ENCODE measurements at regions not wholly inside any gene's neighbourhood (a gene's known extent, or its start where the extent isn't known, plus 50 kb on each side); places are given as distances from the start of the nearest gene placed in this dataset.

DNA sequence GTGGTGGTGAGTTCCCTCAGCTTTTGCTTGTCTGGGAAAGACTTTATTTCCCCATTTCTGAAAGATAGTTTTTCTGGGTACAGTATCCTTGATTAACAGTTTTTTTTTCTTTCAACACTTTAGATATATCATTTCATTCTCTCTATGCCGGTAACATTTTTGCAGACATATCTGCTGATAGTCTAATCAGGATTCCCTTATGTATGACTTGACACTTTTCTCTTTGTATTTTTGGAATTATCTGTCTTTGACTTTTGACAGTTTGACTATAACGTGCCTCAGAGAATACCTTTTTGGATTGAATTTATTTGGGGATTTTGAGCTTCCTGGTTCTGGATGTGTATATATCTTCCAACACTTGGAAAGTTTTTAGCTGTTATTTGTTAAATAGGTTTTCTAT lies 234.8 kb upstream of the PRICKLE1 start:
- TF ChIP-seq, protein P1, sequence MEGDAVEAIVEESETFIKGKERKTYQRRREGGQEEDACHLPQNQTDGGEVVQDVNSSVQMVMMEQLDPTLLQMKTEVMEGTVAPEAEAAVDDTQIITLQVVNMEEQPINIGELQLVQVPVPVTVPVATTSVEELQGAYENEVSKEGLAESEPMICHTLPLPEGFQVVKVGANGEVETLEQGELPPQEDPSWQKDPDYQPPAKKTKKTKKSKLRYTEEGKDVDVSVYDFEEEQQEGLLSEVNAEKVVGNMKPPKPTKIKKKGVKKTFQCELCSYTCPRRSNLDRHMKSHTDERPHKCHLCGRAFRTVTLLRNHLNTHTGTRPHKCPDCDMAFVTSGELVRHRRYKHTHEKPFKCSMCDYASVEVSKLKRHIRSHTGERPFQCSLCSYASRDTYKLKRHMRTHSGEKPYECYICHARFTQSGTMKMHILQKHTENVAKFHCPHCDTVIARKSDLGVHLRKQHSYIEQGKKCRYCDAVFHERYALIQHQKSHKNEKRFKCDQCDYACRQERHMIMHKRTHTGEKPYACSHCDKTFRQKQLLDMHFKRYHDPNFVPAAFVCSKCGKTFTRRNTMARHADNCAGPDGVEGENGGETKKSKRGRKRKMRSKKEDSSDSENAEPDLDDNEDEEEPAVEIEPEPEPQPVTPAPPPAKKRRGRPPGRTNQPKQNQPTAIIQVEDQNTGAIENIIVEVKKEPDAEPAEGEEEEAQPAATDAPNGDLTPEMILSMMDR (IDR thresholded peaks at IDR 0.05; ENCODE audit: low read depth, low read length, missing control alignments), result no peak
- DNase-seq (ENCODE audit: low read depth), result no peak
- no peak overlapping the region for H3K4me3 ChIP-seq (ENCODE audit: low read depth, low read length)

DNA sequence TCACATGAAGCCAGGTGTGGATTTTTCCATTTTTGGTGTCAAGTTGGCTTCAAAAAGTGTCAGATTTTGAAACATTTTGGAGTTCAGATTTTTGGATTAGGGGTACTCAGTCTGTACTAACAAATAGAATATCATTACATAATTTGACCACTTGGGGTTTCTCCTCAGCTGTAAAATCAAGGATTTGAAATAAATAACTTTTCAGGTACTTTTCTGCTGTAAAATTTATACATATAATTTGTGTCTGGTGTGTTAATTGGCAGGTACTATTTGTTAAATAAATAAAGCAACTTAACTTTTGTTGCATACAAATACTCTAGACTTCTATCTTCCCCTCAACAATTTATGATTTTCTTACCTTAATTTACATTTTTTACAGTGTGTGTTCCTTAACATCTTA lies 234.1 kb upstream of the PRICKLE1 start:
- H3K4me3 ChIP-seq (ENCODE audit: low read depth, low read length), result no peak overlapping the region
- no peak for DNase-seq (ENCODE audit: low read depth)
- TF ChIP-seq, protein P1 (IDR thresholded peaks at IDR 0.05; ENCODE audit: low read depth, low read length, missing control alignments), result no peak

DNA sequence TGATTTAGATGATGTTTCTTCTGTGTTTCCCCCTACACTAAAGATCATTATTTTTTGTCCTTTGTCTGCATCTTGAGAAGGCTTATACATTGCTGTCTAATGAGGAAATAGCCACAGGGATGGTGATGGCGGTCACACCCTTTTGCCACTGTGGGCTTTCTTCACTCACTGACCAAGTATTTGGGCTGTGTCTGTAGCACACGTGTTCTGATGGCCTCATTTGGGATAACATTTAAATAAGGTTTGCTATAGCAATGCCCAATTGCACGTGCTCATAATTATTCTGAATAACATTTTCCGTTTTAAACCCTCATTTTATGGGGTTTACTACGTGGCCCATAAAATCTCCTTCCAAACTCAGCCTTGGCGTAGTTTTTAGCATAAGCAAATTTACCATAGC lies 230.3 kb upstream of the PRICKLE1 start:
- H3K4me3 ChIP-seq (ENCODE audit: low read depth, low read length), result no peak overlapping the region
- no peak for DNase-seq (ENCODE audit: low read depth)
- TF ChIP-seq, protein P1 (IDR thresholded peaks at IDR 0.05; ENCODE audit: low read depth, low read length, missing control alignments), result no peak

DNA sequence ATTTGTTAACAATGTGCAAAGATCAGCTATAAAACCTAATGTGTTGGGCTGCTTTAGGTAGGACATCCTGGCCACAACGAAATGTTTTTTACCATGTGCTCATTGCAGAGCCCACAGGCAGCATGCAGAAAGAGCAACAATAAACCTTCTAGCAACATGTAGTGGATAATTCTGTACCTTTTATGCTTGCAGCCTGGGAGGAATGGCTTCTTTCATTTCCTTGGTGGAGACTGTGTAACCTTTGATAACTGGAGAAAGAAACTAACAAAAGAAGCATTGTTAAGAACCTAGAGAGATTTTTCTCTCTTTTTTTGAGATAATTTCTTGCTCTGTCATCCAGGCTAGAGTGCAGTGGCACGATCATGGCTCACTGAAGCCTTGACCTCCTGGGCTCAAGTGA lies 225.5 kb upstream of the PRICKLE1 start:
- no peak for DNase-seq (ENCODE audit: low read depth)
- H3K4me3 ChIP-seq (ENCODE audit: low read depth, low read length), result no peak overlapping the region
- TF ChIP-seq, protein P1 (IDR thresholded peaks at IDR 0.05; ENCODE audit: low read depth, low read length, missing control alignments), result no peak

DNA sequence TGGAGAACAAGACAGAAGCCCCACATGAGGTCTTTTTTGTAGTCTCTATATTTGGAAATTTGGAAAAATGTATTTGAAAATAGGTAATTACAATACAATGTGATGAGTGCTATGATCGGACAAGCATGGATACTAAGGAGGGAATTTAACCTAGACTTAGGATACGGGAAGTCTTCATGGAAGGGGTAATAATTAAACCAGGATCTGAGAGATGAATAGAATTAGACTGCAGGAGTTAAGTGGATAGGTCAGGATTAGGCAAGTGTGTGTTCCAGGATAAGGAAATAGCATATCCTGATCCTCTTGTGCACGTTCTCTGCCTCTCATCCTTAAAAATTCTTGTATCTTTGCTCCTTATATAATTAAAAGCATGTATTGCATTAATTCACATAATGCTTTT lies 223.3 kb upstream of the PRICKLE1 start:
- TF ChIP-seq, protein P1 (IDR thresholded peaks at IDR 0.05; ENCODE audit: low read depth, low read length, missing control alignments), result no peak
- DNase-seq (ENCODE audit: low read depth), result no peak
- H3K4me3 ChIP-seq (ENCODE audit: low read depth, low read length), result no peak overlapping the region

DNA sequence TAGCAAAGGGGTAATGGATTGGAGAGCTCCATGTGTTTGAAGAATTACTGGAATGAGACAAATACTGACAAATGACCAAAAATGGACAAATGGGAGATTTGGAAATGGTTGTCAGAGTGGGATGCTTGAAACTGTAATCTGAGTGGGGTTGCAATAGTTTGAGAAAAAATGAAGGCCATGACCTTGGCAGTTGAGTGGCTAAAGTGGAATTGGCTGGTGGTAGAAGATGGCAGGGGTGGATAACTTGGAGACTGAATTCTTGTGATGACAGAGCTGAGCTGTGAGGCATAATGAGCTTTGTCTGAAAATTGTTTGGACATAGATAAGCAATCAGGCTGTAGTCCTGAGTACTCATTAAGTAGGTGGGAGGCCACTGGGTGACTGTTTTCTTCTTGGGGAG lies 222.5 kb upstream of the PRICKLE1 start:
- no peak for DNase-seq (ENCODE audit: low read depth)
- no peak overlapping the region for H3K4me3 ChIP-seq (ENCODE audit: low read depth, low read length)
- TF ChIP-seq, protein P1 (IDR thresholded peaks at IDR 0.05; ENCODE audit: low read depth, low read length, missing control alignments), result no peak

DNA sequence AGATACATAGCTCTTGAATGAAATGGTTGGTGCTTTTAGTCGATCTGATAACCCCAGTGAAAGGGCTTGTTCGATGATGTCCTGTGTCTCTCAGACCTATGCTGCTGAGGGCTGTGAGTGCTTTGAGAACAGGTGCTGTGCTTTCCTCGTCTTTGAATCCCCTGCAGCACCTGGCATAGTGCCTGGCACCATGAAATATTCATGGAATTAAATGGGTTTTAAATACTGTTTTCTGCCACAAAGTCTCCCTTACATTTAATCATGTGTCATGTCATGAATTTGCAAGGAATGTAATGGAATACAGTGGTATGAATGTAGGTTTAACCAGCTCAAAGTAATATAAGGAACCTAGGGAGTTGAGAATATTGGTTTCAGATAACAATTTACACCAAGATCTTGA lies 220.5 kb upstream of the PRICKLE1 start:
- TF ChIP-seq, protein P1 (IDR thresholded peaks at IDR 0.05; ENCODE audit: low read depth, low read length, missing control alignments), result no peak
- no peak overlapping the region for H3K4me3 ChIP-seq (ENCODE audit: low read depth, low read length)
- no peak for DNase-seq (ENCODE audit: low read depth)
